ENCODE measurements at regions not wholly inside any gene's neighbourhood (a gene's known extent, or its start where the extent isn't known, plus 50 kb on each side); places are given as distances from the start of the nearest gene placed in this dataset.

GRCh38 chr6:14882394-14883026 is 363.4 kb upstream of the JARID2 start:
- Histone ChIP-seq H3K4me3 (ENCODE audit: low read depth, low read length) (no peak overlapping the region), H3K4me1 (no peaks in the 10 kb centered on the region), H3K27me3 (replicated peaks; ENCODE audit: control insufficient read depth, insufficient read depth, low read length) (no peaks in the 10 kb centered on the region), H3K36me3 (ENCODE audit: control insufficient read depth, insufficient read depth, low read length) (no peaks in the 10 kb centered on the region), H3K9me3 (no peaks in the 10 kb centered on the region)
- Mint-ChIP-seq H3K4me1 (ENCODE audit: low read depth, unreplicated experiment) (no peaks in the 10 kb centered on the region), H3K36me3 (ENCODE audit: insufficient read depth, unreplicated experiment) (no peaks in the 10 kb centered on the region), H3K27ac (ENCODE audit: unreplicated experiment) (no peak overlapping the region), H3K9me3 (ENCODE audit: unreplicated experiment) (no peaks in the 10 kb centered on the region), H3K27me3 (ENCODE audit: insufficient read depth, unreplicated experiment) (no peaks in the 10 kb centered on the region), H3K4me3 (ENCODE audit: unreplicated experiment) (no peak overlapping the region)
- ChIA-PET POLR2A (no interaction called here), CTCF (no interaction called here)
- intact Hi-C loops (cut with micrococcal nuclease; ENCODE audit: unreplicated experiment), result no loop called here
- no TSS peak for BruUV-seq (replicated peaks)
- no peak for DNase-seq
- TF ChIP-seq CTCF (IDR thresholded peaks at IDR 0.05; ENCODE audit: insufficient read depth in 1 of 2, low read depth in 1 of 2, low read length in 1 of 2, severe bottlenecking in 1 of 2, unreplicated experiment in 1 of 2), result no peak

DNA sequence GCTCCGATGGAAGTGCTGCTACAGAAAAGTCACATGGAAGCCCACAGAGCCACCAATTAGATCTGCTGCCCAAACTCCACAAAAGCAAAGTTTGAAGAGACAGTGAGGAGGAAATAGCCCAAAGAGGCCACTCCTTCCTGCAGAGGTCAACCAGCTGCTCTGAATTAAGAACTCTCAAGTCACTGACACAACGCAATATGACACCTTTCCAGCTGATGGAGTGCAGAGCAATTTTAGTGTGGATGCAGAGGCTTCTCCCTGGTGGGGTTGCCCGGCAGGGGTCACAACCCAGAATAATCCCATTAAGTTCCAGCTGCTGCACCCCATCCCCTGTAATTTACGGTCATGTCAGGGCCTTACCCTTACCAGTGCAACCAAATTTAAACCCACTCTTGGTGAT is 361.9 kb upstream of the JARID2 start:
- intact Hi-C loops (cut with micrococcal nuclease; ENCODE audit: unreplicated experiment), result no loop called here
- Mint-ChIP-seq H3K4me1 (ENCODE audit: low read depth, unreplicated experiment) (no peaks in the 10 kb centered on the region), H3K4me3 (ENCODE audit: unreplicated experiment) (no peak overlapping the region), H3K27me3 (ENCODE audit: insufficient read depth, unreplicated experiment) (no peaks in the 10 kb centered on the region), H3K36me3 (ENCODE audit: insufficient read depth, unreplicated experiment) (no peaks in the 10 kb centered on the region), H3K9me3 (ENCODE audit: unreplicated experiment) (no peaks in the 10 kb centered on the region), H3K27ac (ENCODE audit: unreplicated experiment) (no peak overlapping the region)
- H3K36me3 ChIP-seq (ENCODE audit: control insufficient read depth, insufficient read depth, low read length), result no peaks in the 10 kb centered on the region
- ChIA-PET POLR2A (no interaction called here), CTCF (no interaction called here)
- no peaks in the 10 kb centered on the region for H3K9me3 ChIP-seq
- no peaks in the 10 kb centered on the region for H3K27me3 ChIP-seq (replicated peaks; ENCODE audit: control insufficient read depth, insufficient read depth, low read length)
- DNase-seq, result no peak
- H3K4me1 ChIP-seq, result no peaks in the 10 kb centered on the region
- BruUV-seq (replicated peaks), result no TSS peak
- TF ChIP-seq CTCF (IDR thresholded peaks at IDR 0.05; ENCODE audit: insufficient read depth in 1 of 2, low read depth in 1 of 2, low read length in 1 of 2, severe bottlenecking in 1 of 2, unreplicated experiment in 1 of 2), result no peak
- no peak overlapping the region for H3K4me3 ChIP-seq (ENCODE audit: low read depth, low read length)

DNA sequence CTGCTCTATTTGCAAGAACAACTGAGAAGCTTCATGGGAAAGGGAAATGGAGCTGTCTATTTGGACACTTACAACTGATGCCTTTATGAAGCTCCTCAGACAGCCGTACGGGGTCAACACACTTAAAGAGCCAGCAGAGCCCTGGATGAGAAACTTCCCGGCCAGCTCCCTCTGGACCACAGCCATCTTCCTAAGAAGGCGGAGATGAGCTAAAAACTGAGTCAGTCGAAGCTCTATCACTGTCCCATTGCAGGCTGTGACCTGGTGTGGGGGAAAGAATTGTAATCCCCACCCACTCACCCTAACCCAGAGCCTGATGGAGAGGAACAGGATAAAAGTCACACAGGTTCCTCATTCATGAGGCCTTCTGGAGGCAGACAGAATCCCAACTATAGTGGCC is 360.4 kb upstream of the JARID2 start:
- intact Hi-C loops (cut with micrococcal nuclease; ENCODE audit: unreplicated experiment), result no loop called here
- H3K4me3 ChIP-seq (ENCODE audit: low read depth, low read length), result no peak overlapping the region
- H3K36me3 Mint-ChIP-seq (ENCODE audit: insufficient read depth, unreplicated experiment), result no peaks in the 10 kb centered on the region
- no peaks in the 10 kb centered on the region for H3K4me1 Mint-ChIP-seq (ENCODE audit: low read depth, unreplicated experiment)
- POLR2A ChIA-PET, result interaction anchor here (0.6 kb wide), 1 partner anchor 503 kb away, joined by 3 read pairs; no protein-coding TSS in a partner anchor
- no peaks in the 10 kb centered on the region for H3K4me1 ChIP-seq
- H3K9me3 Mint-ChIP-seq (ENCODE audit: unreplicated experiment), result no peaks in the 10 kb centered on the region
- H3K4me3 Mint-ChIP-seq (ENCODE audit: unreplicated experiment), result no peak overlapping the region
- H3K27ac Mint-ChIP-seq (ENCODE audit: unreplicated experiment), result no peak overlapping the region
- no peaks in the 10 kb centered on the region for H3K36me3 ChIP-seq (ENCODE audit: control insufficient read depth, insufficient read depth, low read length)
- H3K27me3 Mint-ChIP-seq (ENCODE audit: insufficient read depth, unreplicated experiment), result no peaks in the 10 kb centered on the region
- no peak for TF ChIP-seq CTCF (IDR thresholded peaks at IDR 0.05; ENCODE audit: insufficient read depth in 1 of 2, low read depth in 1 of 2, low read length in 1 of 2, severe bottlenecking in 1 of 2, unreplicated experiment in 1 of 2)
- H3K27me3 ChIP-seq (replicated peaks; ENCODE audit: control insufficient read depth, insufficient read depth, low read length), result no peaks in the 10 kb centered on the region
- H3K9me3 ChIP-seq, result no peaks in the 10 kb centered on the region
- CTCF ChIA-PET, result no interaction called here
- no TSS peak for BruUV-seq (replicated peaks)
- no peak for DNase-seq

Data from Caco-2 (cell line).